GM12878 (cell line): ENCODE measurements at regions not wholly inside any gene's neighbourhood (a gene's known extent, or its start where the extent isn't known, plus 50 kb on each side); places are given as distances from the start of the nearest gene placed in this dataset.

Source experiments
- ATAC-seq: fragments of 200-7000 bp; cut with Tn5 transposase; 3 replicates; pipeline ENCODE4 v1.9.1; 2020; ENCODE audit warnings: mild to moderate bottlenecking, moderate library complexity
- BruUV-seq: library from RNA; stranded (reverse); fragments of 400-500 nt; replicated peaks from 2 replicates; lab custom pipeline; 2021; lab: Mats Ljungman, UMichigan
- CTCF ChIA-PET: fragments of 300-600 bp; sonication (Branson Sonifier 250); formaldehyde crosslinking; extraction: SDS; loops from one replicate; lab custom pipeline; 2021; ENCODE audit warnings: inconsistent platforms; lab: Yijun Ruan, JAX
- POLR2A ChIA-PET: fragments of 350-600 bp; formaldehyde crosslinking; extraction: SDS; loops from one replicate; lab custom pipeline; 2021; ENCODE audit warnings: inconsistent platforms; lab: Charles Lee
- RAD21 ChIA-PET: fragments of 300-600 bp; sonication (Branson Sonifier 250); formaldehyde crosslinking; loops from one replicate; lab custom pipeline; 2023; ENCODE audit warnings: antibody characterized with exemption; ENCODE audit not compliant: unreplicated experiment; lab: Charles Lee
- SMC1A ChIA-PET: fragments of 300-600 bp; sonication (Branson Sonifier 250); formaldehyde crosslinking; loops from one replicate; lab custom pipeline; 2023; ENCODE audit not compliant: unreplicated experiment, uncharacterized antibody; lab: Charles Lee
- DNase-seq: peaks from one replicate; pipeline ENCODE4 v3.0.0-alpha.2; 2011; ENCODE audit warnings: low read depth, low spot score
- FAIRE-seq: peaks from 3 replicates; lab custom pipeline; 2011; peaks lifted over from hg19 to GRCh38; lab: Jason Lieb, UNC
- H2AFZ ChIP-seq: 2 replicates; pipeline ENCODE4 v1.6.0; 2011; ENCODE audit warnings: low read depth, low read length, control low read depth; ENCODE audit not compliant: control insufficient read depth
- H3K27ac ChIP-seq: 2 replicates; pipeline ENCODE4 v1.5.1; 2011; ENCODE audit warnings: control low read depth; ENCODE audit not compliant: control insufficient read depth, insufficient read depth
- H3K27me3 ChIP-seq, 2 experiments: replicated peaks in 1 of 2; 2 replicates each; pipeline versions ENCODE4 v1.6.0 to v1.6.1; 2011; ENCODE audit warnings: low read length in 1 of 2; ENCODE audit not compliant: control insufficient read depth in 2 of 2, insufficient read depth in 2 of 2
- H3K36me3 ChIP-seq, 2 experiments: 2 replicates each; pipeline ENCODE4 v1.5.1; 2011; ENCODE audit warnings: low read length in 1 of 2; ENCODE audit not compliant: control insufficient read depth in 2 of 2, insufficient read depth in 2 of 2
- H3K4me1 ChIP-seq: 2 replicates; pipeline ENCODE4 v1.6.1; 2011; ENCODE audit warnings: mild to moderate bottlenecking, low read length, moderate library complexity, mixed read lengths; ENCODE audit not compliant: control insufficient read depth, insufficient read depth
- H3K4me2 ChIP-seq: 2 replicates; pipeline ENCODE4 v1.6.0; 2011; ENCODE audit warnings: control low read depth; ENCODE audit not compliant: control insufficient read depth, insufficient read depth
- H3K4me3 ChIP-seq: fragments of 200-600 bp; sonication (generic); 2 replicates; pipeline ENCODE4 v1.5.1; 2016
- H3K79me2 ChIP-seq: 2 replicates; pipeline ENCODE4 v1.6.0; 2011; ENCODE audit warnings: low read length; ENCODE audit not compliant: control insufficient read depth, insufficient read depth
- H3K9ac ChIP-seq: 2 replicates; pipeline ENCODE4 v1.8.0; 2011; ENCODE audit warnings: low read length, control low read depth, mixed read lengths; ENCODE audit not compliant: control insufficient read depth, insufficient read depth
- H3K9me3 ChIP-seq: replicated peaks from 3 replicates; pipeline ENCODE4 v1.5.1; 2011; ENCODE audit warnings: mild to moderate bottlenecking, low read length; ENCODE audit not compliant: control insufficient read depth, insufficient read depth
- H4K20me1 ChIP-seq: 2 replicates; pipeline ENCODE4 v1.6.0; 2011; ENCODE audit not compliant: control insufficient read depth, insufficient read depth
- BRCA1 ChIP-seq: IDR thresholded peaks from 2 replicates; pipeline ENCODE4 v1.6.1; 2011; ENCODE audit warnings: low read depth, low read length, improper control_type of control experiment
- CREB1 ChIP-seq: IDR thresholded peaks from 2 replicates; pipeline ENCODE4 v1.6.1; 2012; ENCODE audit warnings: low read depth, mild to moderate bottlenecking, inconsistent platforms
- HCFC1 ChIP-seq: fragments of 150-350 bp; IDR thresholded peaks from 2 replicates; pipeline ENCODE4 v1.6.1; 2014; ENCODE audit warnings: low read length
- PAX8 ChIP-seq: fragments of 450-650 bp; IDR thresholded peaks from 2 replicates; pipeline ENCODE4 v1.6.1; 2017; ENCODE audit warnings: mild to moderate bottlenecking, moderate library complexity
- TBL1XR1 ChIP-seq: IDR thresholded peaks from 2 replicates; pipeline ENCODE4 v1.6.1; 2012; ENCODE audit warnings: low read depth, low read length, improper control_type of control experiment
- ZNF207 ChIP-seq: fragments of 450-650 bp; IDR thresholded peaks from 2 replicates; pipeline ENCODE4 v1.6.1; 2014; ENCODE audit warnings: antibody characterized with exemption, mild to moderate bottlenecking, borderline replicate concordance
- ZNF384 ChIP-seq: IDR thresholded peaks from 2 replicates; pipeline ENCODE4 v1.6.1; 2012; ENCODE audit warnings: low read depth, mild to moderate bottlenecking, low read length, improper control_type of control experiment, borderline replicate concordance
- WGBS: methylation state at CpG from one replicate; pipeline ENCODE4 v1.1.6; 2016; ENCODE audit warnings: low lambda C conversion rate; ENCODE audit not compliant: insufficient replicate concordance, insufficient coverage; ENCODE audit errors: missing lambda C conversion rate; 5-methylcytosine and 5-hydroxymethylcytosine counted together
- in situ Hi-C: fragments of 300-500 bp; cut with MboI; formaldehyde crosslinking; loops from 9 replicates; pipeline ENCODE4 v1.14.3; 2018; ENCODE audit warnings: mixed read lengths
- intact Hi-C: fragments of 100-400 bp; cut with micrococcal nuclease; formaldehyde crosslinking; loops from one replicate; pipeline ENCODE4 v1.14.2; 2022; ENCODE audit not compliant: unreplicated experiment
- TF ChIP-seq, protein P1 (sequence below): IDR thresholded peaks from 2 replicates; pipeline ENCODE4 v1.6.1; 2012; ENCODE audit warnings: improper control_type of control experiment, low read depth, low read length; ENCODE audit not compliant: insufficient replicate concordance
- TF ChIP-seq, protein P2 (sequence below): IDR thresholded peaks from 2 replicates; pipeline ENCODE4 v1.6.1; 2011; ENCODE audit warnings: low read depth, low read length, improper control_type of control experiment, borderline replicate concordance
- TF ChIP-seq, protein P3 (sequence below): fragments of 450-650 bp; IDR thresholded peaks from 2 replicates; pipeline ENCODE4 v1.6.1; 2017; ENCODE audit warnings: mild to moderate bottlenecking, moderate library complexity
- TF ChIP-seq, protein P4 (sequence below): fragments of 150-350 bp; IDR thresholded peaks from 2 replicates; pipeline ENCODE4 v1.6.1; 2014; ENCODE audit warnings: mild to moderate bottlenecking, low read depth, low read length

DNA sequence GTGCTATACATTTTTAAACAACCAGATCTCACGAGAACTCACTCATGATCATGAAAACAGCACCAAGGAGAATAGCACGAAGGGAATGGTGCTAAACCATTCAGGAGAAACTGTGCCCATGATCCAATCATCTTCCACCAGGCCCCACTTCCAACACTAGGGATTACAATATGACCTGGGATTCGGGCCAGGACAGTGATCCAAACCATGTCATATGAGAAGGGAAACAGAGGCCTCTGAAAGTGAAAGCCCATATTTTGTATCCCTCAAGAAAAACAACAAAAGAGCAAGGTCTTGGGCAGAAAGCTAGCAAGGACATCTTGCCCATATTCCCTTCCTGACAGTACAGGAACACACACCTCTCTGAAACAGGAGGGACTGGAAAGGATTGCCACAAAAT, 163.9 kb upstream of the VASH1 start (continued):
- TF ChIP-seq, protein P1, sequence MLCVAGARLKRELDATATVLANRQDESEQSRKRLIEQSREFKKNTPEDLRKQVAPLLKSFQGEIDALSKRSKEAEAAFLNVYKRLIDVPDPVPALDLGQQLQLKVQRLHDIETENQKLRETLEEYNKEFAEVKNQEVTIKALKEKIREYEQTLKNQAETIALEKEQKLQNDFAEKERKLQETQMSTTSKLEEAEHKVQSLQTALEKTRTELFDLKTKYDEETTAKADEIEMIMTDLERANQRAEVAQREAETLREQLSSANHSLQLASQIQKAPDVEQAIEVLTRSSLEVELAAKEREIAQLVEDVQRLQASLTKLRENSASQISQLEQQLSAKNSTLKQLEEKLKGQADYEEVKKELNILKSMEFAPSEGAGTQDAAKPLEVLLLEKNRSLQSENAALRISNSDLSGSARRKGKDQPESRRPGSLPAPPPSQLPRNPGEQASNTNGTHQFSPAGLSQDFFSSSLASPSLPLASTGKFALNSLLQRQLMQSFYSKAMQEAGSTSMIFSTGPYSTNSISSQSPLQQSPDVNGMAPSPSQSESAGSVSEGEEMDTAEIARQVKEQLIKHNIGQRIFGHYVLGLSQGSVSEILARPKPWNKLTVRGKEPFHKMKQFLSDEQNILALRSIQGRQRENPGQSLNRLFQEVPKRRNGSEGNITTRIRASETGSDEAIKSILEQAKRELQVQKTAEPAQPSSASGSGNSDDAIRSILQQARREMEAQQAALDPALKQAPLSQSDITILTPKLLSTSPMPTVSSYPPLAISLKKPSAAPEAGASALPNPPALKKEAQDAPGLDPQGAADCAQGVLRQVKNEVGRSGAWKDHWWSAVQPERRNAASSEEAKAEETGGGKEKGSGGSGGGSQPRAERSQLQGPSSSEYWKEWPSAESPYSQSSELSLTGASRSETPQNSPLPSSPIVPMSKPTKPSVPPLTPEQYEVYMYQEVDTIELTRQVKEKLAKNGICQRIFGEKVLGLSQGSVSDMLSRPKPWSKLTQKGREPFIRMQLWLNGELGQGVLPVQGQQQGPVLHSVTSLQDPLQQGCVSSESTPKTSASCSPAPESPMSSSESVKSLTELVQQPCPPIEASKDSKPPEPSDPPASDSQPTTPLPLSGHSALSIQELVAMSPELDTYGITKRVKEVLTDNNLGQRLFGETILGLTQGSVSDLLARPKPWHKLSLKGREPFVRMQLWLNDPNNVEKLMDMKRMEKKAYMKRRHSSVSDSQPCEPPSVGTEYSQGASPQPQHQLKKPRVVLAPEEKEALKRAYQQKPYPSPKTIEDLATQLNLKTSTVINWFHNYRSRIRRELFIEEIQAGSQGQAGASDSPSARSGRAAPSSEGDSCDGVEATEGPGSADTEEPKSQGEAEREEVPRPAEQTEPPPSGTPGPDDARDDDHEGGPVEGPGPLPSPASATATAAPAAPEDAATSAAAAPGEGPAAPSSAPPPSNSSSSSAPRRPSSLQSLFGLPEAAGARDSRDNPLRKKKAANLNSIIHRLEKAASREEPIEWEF, result no peak
- TF ChIP-seq, protein P2, sequence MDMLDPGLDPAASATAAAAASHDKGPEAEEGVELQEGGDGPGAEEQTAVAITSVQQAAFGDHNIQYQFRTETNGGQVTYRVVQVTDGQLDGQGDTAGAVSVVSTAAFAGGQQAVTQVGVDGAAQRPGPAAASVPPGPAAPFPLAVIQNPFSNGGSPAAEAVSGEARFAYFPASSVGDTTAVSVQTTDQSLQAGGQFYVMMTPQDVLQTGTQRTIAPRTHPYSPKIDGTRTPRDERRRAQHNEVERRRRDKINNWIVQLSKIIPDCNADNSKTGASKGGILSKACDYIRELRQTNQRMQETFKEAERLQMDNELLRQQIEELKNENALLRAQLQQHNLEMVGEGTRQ, result no peak

DNA sequence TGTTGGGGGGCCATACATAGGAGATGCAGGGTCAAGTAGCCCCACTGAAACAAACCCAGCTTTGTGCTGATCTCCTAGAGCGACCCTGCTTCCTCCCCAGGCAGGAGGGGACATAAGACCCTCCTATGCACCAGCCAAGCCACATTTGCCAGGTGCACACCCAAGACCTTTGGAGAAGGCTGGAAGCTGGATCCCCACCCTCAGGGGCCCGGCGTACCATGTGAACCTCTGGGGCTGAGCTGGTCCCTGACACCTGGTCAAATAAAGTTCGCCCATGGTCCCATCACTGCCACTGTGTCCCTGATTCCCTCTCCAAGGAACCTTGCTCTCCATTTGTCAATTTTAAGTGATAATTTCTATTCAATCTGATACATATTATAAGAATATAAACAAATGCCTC, 162.1 kb upstream of the VASH1 start:
- in situ Hi-C loops, result no loop called here
- POLR2A ChIA-PET, result no interaction called here
- no peak for TF ChIP-seq ZNF207
- TF ChIP-seq HCFC1, result no peak
- no peak for TF ChIP-seq CREB1
- TF ChIP-seq, protein P3, sequence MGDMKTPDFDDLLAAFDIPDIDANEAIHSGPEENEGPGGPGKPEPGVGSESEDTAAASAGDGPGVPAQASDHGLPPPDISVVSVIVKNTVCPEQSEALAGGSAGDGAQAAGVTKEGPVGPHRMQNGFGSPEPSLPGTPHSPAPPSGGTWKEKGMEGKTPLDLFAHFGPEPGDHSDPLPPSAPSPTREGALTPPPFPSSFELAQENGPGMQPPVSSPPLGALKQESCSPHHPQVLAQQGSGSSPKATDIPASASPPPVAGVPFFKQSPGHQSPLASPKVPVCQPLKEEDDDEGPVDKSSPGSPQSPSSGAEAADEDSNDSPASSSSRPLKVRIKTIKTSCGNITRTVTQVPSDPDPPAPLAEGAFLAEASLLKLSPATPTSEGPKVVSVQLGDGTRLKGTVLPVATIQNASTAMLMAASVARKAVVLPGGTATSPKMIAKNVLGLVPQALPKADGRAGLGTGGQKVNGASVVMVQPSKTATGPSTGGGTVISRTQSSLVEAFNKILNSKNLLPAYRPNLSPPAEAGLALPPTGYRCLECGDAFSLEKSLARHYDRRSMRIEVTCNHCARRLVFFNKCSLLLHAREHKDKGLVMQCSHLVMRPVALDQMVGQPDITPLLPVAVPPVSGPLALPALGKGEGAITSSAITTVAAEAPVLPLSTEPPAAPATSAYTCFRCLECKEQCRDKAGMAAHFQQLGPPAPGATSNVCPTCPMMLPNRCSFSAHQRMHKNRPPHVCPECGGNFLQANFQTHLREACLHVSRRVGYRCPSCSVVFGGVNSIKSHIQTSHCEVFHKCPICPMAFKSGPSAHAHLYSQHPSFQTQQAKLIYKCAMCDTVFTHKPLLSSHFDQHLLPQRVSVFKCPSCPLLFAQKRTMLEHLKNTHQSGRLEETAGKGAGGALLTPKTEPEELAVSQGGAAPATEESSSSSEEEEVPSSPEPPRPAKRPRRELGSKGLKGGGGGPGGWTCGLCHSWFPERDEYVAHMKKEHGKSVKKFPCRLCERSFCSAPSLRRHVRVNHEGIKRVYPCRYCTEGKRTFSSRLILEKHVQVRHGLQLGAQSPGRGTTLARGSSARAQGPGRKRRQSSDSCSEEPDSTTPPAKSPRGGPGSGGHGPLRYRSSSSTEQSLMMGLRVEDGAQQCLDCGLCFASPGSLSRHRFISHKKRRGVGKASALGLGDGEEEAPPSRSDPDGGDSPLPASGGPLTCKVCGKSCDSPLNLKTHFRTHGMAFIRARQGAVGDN, result no peak
- TF ChIP-seq BRCA1, result no peak
- TF ChIP-seq TBL1XR1, result no peak
- TF ChIP-seq ZNF384, result no peak
- TF ChIP-seq, protein P4, sequence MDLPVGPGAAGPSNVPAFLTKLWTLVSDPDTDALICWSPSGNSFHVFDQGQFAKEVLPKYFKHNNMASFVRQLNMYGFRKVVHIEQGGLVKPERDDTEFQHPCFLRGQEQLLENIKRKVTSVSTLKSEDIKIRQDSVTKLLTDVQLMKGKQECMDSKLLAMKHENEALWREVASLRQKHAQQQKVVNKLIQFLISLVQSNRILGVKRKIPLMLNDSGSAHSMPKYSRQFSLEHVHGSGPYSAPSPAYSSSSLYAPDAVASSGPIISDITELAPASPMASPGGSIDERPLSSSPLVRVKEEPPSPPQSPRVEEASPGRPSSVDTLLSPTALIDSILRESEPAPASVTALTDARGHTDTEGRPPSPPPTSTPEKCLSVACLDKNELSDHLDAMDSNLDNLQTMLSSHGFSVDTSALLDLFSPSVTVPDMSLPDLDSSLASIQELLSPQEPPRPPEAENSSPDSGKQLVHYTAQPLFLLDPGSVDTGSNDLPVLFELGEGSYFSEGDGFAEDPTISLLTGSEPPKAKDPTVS, result no peak
- no peak for TF ChIP-seq PAX8

More for the DNA sequence above, 162.1 kb upstream of the VASH1 start:
- Histone ChIP-seq H4K20me1 (no peaks in the 10 kb centered on the region), H3K4me1 (no peaks in the 10 kb centered on the region), H3K4me3 (no peak overlapping the region), H3K27me3 (peaks cover 2 to 5% of the 10 kb centered on the region in 2 experiments; a peak in 3 of 4 replicates), H3K4me2 (no peak overlapping the region), H2AFZ (no peak overlapping the region), H3K27ac (no peak overlapping the region), H3K79me2 (no peaks in the 10 kb centered on the region), H3K9ac (no peak overlapping the region), H3K9me3 (no peaks in the 10 kb centered on the region), H3K36me3 (no peaks in the 10 kb centered on the region)
- FAIRE-seq (no peak), ATAC-seq (no peak), DNase-seq (no peak)
- ChIA-PET RAD21 (no interaction called here), SMC1A (interaction anchor here (1.0 to 2.1 kb wide), 3 partner anchors 8 to 11 kb away, joined by 3 to 5 read pairs (median 4); no protein-coding TSS in a partner anchor), CTCF (no interaction called here)
- no TSS peak for BruUV-seq
- WGBS, result 14% methylated on average over 4 of the region's 4 CpGs
- intact Hi-C loops, result no loop called here
